Dedifferentiated amniotic fluid mesenchymal stem cell (primary cell): ENCODE measurements at regions not wholly inside any gene's neighbourhood (a gene's known extent, or its start where the extent isn't known, plus 50 kb on each side); places are given as distances from the start of the nearest gene placed in this dataset.
"Not testable (repeated sequence)": the region's sequence is repeated elsewhere in the genome, so short reads cannot be mapped to it uniquely, and the experiment has no call there.

Experiments used
- DNase-seq: peaks from one replicate; pipeline ENCODE4 v3.0.0-alpha.2; 2016; ENCODE audit errors: extremely low spot score

- no peak for DNase-seq
Measured at GRCh38 chr20:22818636-22819035, 216.5 kb upstream of the SSTR4 start.

GRCh38 chr20:22819112-22819511 is 216.0 kb upstream of the SSTR4 start:
- DNase-seq: no peak

GRCh38 chr20:22819784-22820183 is 215.3 kb upstream of the SSTR4 start:
- DNase-seq: no peak

GRCh38 chr20:22821081-22821727 is 213.9 kb upstream of the SSTR4 start:
- DNase-seq: no peak

- no peak for DNase-seq
Measured at GRCh38 chr20:22821796-22822195, 213.3 kb upstream of the SSTR4 start.

- no peak for DNase-seq
Measured at GRCh38 chr20:22823119-22823518, 212.0 kb upstream of the SSTR4 start.

GRCh38 chr20:22824077-22824476 is 211.0 kb upstream of the SSTR4 start:
- DNase-seq: peak; percentile 30

- DNase-seq: no peak
Measured at GRCh38 chr20:22825076-22825475, 210.0 kb upstream of the SSTR4 start.

GRCh38 chr20:22825546-22825945 is 209.6 kb upstream of the SSTR4 start:
- DNase-seq: no peak

GRCh38 chr20:22826306-22827230 is 208.5 kb upstream of the SSTR4 start:
- DNase-seq: no peak

- no peak for DNase-seq
Measured at GRCh38 chr20:22827916-22828315, 207.2 kb upstream of the SSTR4 start.

GRCh38 chr20:22829356-22829755 is 205.8 kb upstream of the SSTR4 start:
- DNase-seq: no peak

- no peak for DNase-seq
Measured at GRCh38 chr20:22830138-22830537, 205.0 kb upstream of the SSTR4 start.

GRCh38 chr20:22830715-22831114 is 204.4 kb upstream of the SSTR4 start:
- not testable (repeated sequence) for DNase-seq

- DNase-seq: no peak
Measured at GRCh38 chr20:22833851-22834250, 201.3 kb upstream of the SSTR4 start.

GRCh38 chr20:22834651-22835256 is 200.4 kb upstream of the SSTR4 start:
- no peak for DNase-seq

- DNase-seq: peak; percentile 36
Measured at GRCh38 chr20:22836211-22836610, 198.9 kb upstream of the SSTR4 start.

GRCh38 chr20:22836877-22837276 is 198.2 kb upstream of the SSTR4 start:
- DNase-seq: no peak

- no peak for DNase-seq
Measured at GRCh38 chr20:22838001-22838400, 197.1 kb upstream of the SSTR4 start.

GRCh38 chr20:22841846-22842245 is 193.3 kb upstream of the SSTR4 start:
- DNase-seq: no peak

GRCh38 chr20:22842793-22843192 is 192.3 kb upstream of the SSTR4 start:
- no peak for DNase-seq

- no peak for DNase-seq
Measured at GRCh38 chr20:22844959-22845358, 190.2 kb upstream of the SSTR4 start.

GRCh38 chr20:22846863-22847262 is 188.2 kb upstream of the SSTR4 start:
- DNase-seq: no peak
